A549 (cell line): ENCODE measurements at regions not wholly inside any gene's neighbourhood (a gene's known extent, or its start where the extent isn't known, plus 50 kb on each side); places are given as distances from the start of the nearest gene placed in this dataset.

Experiments used
- CBX8 ChIP-seq: fragments of 200-600 bp; sonication (generic); IDR thresholded peaks from 2 replicates; pipeline ENCODE4 v1.6.1; 2016
- CTCF ChIP-seq: fragments of >200 bp; sonication (Bioruptor Twin); formaldehyde crosslinking; IDR thresholded peaks from 3 replicates; pipeline ENCODE4 v1.5.1; 2016
- GATA3 ChIP-seq: IDR thresholded peaks from 2 replicates; pipeline ENCODE4 v1.6.1; 2012; ENCODE audit warnings: borderline replicate concordance
- HDAC2 ChIP-seq: fragments of 200-600 bp; sonication (generic); IDR thresholded peaks from 2 replicates; pipeline ENCODE4 v1.6.1; 2016
- JUN ChIP-seq, 2 experiments: fragments of >200 bp; sonication (Bioruptor Twin); formaldehyde crosslinking; IDR thresholded peaks; 2 replicates in 1 of 2; 3 replicates in 1 of 2; pipeline ENCODE4 v1.6.1; 2016 to 2017
- KDM1A ChIP-seq: fragments of 200-600 bp; sonication (generic); IDR thresholded peaks from 2 replicates; pipeline ENCODE4 v1.6.1; 2016; ENCODE audit warnings: low read depth, mild to moderate bottlenecking
- MAX ChIP-seq: IDR thresholded peaks from 2 replicates; pipeline ENCODE4 v1.6.1; 2012
- MYC ChIP-seq: IDR thresholded peaks from 2 replicates; pipeline ENCODE4 v1.6.1; 2012; ENCODE audit warnings: mild to moderate bottlenecking, inconsistent platforms, low read length, improper control_type of control experiment, borderline replicate concordance
- POLR2A ChIP-seq: IDR thresholded peaks from 2 replicates; pipeline ENCODE4 v1.6.1; 2012; ENCODE audit warnings: mild to moderate bottlenecking, low read length
- RNF2 ChIP-seq: fragments of 200-600 bp; sonication (generic); IDR thresholded peaks from 2 replicates; pipeline ENCODE4 v1.6.1; 2016; ENCODE audit warnings: low read depth, mild to moderate bottlenecking, antibody characterized with exemption, moderate library complexity, borderline replicate concordance
- TF ChIP-seq, protein P1 (sequence below): fragments of 450-650 bp; IDR thresholded peaks from 2 replicates; pipeline ENCODE4 v1.6.1; 2014; ENCODE audit warnings: antibody characterized with exemption
- TF ChIP-seq, protein P2 (sequence below): fragments of 200-600 bp; sonication (generic); IDR thresholded peaks from 2 replicates; pipeline ENCODE4 v1.6.1; 2016; ENCODE audit warnings: antibody characterized with exemption, mild to moderate bottlenecking, moderate library complexity

DNA sequence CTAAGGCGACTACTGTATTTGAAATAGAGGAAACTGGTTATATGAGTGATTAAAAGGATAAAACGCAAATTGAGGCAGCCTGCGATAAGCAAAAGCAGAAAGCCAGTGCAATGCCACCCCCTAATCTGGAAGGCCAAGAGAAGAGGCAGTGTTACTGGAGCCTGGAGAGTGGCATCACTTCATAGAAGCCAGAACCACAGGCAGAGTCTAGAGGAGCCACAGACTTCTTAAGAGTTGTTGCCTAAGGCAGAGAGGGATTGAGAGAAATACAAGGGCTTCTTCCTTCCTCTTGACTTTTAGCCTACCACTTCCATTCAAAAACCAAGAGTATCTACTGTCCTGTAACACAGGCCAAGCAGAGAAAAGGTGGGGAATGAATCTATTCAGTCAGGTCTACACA is 94.9 kb upstream of the SKAP2 start:
- TF ChIP-seq CTCF (no peak), POLR2A (no peak), CBX8 (no peak), HDAC2 (no peak), JUN (IDR thresholded peaks at IDR 0.05) (no peak), MAX (no peak), RNF2 (no peak), GATA3 (no peak), MYC (no peak), KDM1A (no peak)
- TF ChIP-seq, protein P1, sequence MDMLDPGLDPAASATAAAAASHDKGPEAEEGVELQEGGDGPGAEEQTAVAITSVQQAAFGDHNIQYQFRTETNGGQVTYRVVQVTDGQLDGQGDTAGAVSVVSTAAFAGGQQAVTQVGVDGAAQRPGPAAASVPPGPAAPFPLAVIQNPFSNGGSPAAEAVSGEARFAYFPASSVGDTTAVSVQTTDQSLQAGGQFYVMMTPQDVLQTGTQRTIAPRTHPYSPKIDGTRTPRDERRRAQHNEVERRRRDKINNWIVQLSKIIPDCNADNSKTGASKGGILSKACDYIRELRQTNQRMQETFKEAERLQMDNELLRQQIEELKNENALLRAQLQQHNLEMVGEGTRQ: no peak
- TF ChIP-seq, protein P2, sequence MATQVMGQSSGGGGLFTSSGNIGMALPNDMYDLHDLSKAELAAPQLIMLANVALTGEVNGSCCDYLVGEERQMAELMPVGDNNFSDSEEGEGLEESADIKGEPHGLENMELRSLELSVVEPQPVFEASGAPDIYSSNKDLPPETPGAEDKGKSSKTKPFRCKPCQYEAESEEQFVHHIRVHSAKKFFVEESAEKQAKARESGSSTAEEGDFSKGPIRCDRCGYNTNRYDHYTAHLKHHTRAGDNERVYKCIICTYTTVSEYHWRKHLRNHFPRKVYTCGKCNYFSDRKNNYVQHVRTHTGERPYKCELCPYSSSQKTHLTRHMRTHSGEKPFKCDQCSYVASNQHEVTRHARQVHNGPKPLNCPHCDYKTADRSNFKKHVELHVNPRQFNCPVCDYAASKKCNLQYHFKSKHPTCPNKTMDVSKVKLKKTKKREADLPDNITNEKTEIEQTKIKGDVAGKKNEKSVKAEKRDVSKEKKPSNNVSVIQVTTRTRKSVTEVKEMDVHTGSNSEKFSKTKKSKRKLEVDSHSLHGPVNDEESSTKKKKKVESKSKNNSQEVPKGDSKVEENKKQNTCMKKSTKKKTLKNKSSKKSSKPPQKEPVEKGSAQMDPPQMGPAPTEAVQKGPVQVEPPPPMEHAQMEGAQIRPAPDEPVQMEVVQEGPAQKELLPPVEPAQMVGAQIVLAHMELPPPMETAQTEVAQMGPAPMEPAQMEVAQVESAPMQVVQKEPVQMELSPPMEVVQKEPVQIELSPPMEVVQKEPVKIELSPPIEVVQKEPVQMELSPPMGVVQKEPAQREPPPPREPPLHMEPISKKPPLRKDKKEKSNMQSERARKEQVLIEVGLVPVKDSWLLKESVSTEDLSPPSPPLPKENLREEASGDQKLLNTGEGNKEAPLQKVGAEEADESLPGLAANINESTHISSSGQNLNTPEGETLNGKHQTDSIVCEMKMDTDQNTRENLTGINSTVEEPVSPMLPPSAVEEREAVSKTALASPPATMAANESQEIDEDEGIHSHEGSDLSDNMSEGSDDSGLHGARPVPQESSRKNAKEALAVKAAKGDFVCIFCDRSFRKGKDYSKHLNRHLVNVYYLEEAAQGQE: no peak
